Thyroid gland (tissue), 4 donors: ENCODE measurements at regions not wholly inside any gene's neighbourhood (a gene's known extent, or its start where the extent isn't known, plus 50 kb on each side); places are given as distances from the start of the nearest gene placed in this dataset.

Experiments
- DNase-seq, 2 donors: peaks; one replicate each; pipeline ENCODE4 v3.0.0-alpha.2; 2019
- H3K27ac ChIP-seq, 3 donors: fragments of 200-600 bp; sonication (generic); 1 replicate in 2 of 3; 2 replicates in 1 of 3; pipeline ENCODE4 v1.5.1; 2016 to 2019; ENCODE audit warnings: mild to moderate bottlenecking in 1 of 3, moderate library complexity in 1 of 3
- H3K27me3 ChIP-seq: fragments of 200-600 bp; sonication (generic); one replicate; pipeline ENCODE4 v1.5.1; 2019
- H3K36me3 ChIP-seq, 2 donors: fragments of 200-600 bp; sonication (generic); one replicate each; pipeline ENCODE4 v1.5.1; 2016 to 2019
- H3K4me1 ChIP-seq, 2 donors: fragments of 200-600 bp; sonication (generic); one replicate each; pipeline ENCODE4 v1.5.1; 2017 to 2019
- H3K4me3 ChIP-seq, 3 donors: fragments of 200-600 bp; sonication (generic); replicated peaks in 1 of 3; 1 replicate in 2 of 3; 2 replicates in 1 of 3; pipeline ENCODE4 v1.5.1; 2016; ENCODE audit warnings: mild to moderate bottlenecking in 1 of 3
- H3K9me3 ChIP-seq: fragments of 200-600 bp; sonication (generic); one replicate; pipeline ENCODE4 v1.5.1; 2017
- CTCF ChIP-seq, 6 experiments: fragments of 200-600 bp in 3 of 6; fragments of 450-650 bp in 3 of 6; sonication (generic) in 3 of 6; IDR thresholded peaks; one replicate each; pipeline ENCODE4 v1.5.1; 2016 to 2019; ENCODE audit warnings: antibody characterized with exemption in 6 of 6, mild to moderate bottlenecking in 2 of 6, inconsistent platforms in 1 of 6, moderate library complexity in 1 of 6
- POLR2A ChIP-seq, 2 donors: fragments of 450-650 bp; IDR thresholded peaks; one replicate each; pipeline ENCODE4 v1.6.1; 2017; ENCODE audit warnings: antibody characterized with exemption in 2 of 2, mild to moderate bottlenecking in 2 of 2, moderate library complexity in 1 of 2
- WGBS, 2 donors: methylation state at CpG; one replicate each; pipeline ENCODE4 v1.1.5; 2017; 5-methylcytosine and 5-hydroxymethylcytosine counted together
- intact Hi-C: fragments of 100-400 bp; cut with DNase I; formaldehyde crosslinking; loops from one replicate; pipeline ENCODE4 v1.15.1; 2023

GRCh38 chr4:157781361-157781760, 391.5 kb downstream of the GASK1B start:
- DNase-seq, result no peak
- Histone ChIP-seq H3K4me3 (no peak overlapping the region), H3K27me3 (no peaks in the 10 kb centered on the region), H3K9me3 (no peaks in the 10 kb centered on the region), H3K27ac (no peak overlapping the region), H3K36me3 (no peaks in the 10 kb centered on the region), H3K4me1 (no peaks in the 10 kb centered on the region)
- TF ChIP-seq POLR2A (IDR thresholded peaks at IDR 0.05) (no peak), CTCF (IDR thresholded peaks at IDR 0.05) (no peak)
- WGBS, 2 donors, result 81 to 83% methylated on average over 2 of the region's 2 CpGs
- intact Hi-C loops, result no loop called here

- H3K36me3 ChIP-seq, result no peaks in the 10 kb centered on the region
- no peak overlapping the region for H3K4me3 ChIP-seq
- H3K27ac ChIP-seq, result no peak overlapping the region
- WGBS, 2 donors, result 67 to 77% methylated on average over 1 of the region's 1 CpG
- H3K9me3 ChIP-seq, result no peaks in the 10 kb centered on the region
- intact Hi-C loops, result no loop called here
- H3K27me3 ChIP-seq, result no peaks in the 10 kb centered on the region
- no peak for DNase-seq
- TF ChIP-seq POLR2A (IDR thresholded peaks at IDR 0.05) (no peak), CTCF (IDR thresholded peaks at IDR 0.05) (no peak)
- H3K4me1 ChIP-seq, result no peaks in the 10 kb centered on the region
Observed at GRCh38 chr4:157779081-157779480, 393.7 kb downstream of the GASK1B start.

GRCh38 chr4:157776930-157777528, 395.8 kb downstream of the GASK1B start:
- TF ChIP-seq POLR2A (IDR thresholded peaks at IDR 0.05) (no peak), CTCF (IDR thresholded peaks at IDR 0.05) (no peak)
- Histone ChIP-seq H3K4me3 (no peak overlapping the region), H3K9me3 (no peaks in the 10 kb centered on the region), H3K27ac (no peak overlapping the region), H3K4me1 (no peaks in the 10 kb centered on the region), H3K27me3 (no peaks in the 10 kb centered on the region), H3K36me3 (no peaks in the 10 kb centered on the region)
- intact Hi-C loops, result no loop called here
- WGBS, 2 donors, result 88 to 92% methylated on average over 1 of the region's 1 CpG
- no peak for DNase-seq

DNA sequence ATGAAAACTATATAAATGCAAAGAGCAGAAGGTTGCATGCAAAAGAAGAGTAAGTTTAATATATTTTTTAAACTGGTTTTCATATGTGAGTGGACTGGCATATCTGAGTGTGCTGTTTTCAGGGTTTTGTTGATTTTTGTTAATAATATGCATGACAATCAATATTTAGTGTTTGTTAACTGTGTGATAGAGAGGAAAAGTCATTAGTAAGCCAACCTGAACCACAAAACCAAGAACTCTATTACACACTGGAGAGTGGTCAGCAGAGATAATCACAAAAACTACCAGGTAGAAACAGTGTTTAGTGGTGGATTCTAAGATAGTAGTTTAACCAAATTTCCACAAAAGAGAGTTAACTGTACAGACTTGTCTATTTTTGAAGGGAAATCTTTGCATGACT, 396.9 kb downstream of the GASK1B start:
- no peak for DNase-seq
- Histone ChIP-seq H3K4me1 (no peaks in the 10 kb centered on the region), H3K9me3 (no peaks in the 10 kb centered on the region), H3K27ac (no peak overlapping the region), H3K4me3 (no peak overlapping the region), H3K36me3 (no peaks in the 10 kb centered on the region), H3K27me3 (no peaks in the 10 kb centered on the region)
- intact Hi-C loops, result no loop called here
- no peak for TF ChIP-seq POLR2A (IDR thresholded peaks at IDR 0.05)

GRCh38 chr4:157772907-157773306, 399.9 kb downstream of the GASK1B start:
- Histone ChIP-seq H3K27me3 (no peaks in the 10 kb centered on the region), H3K36me3 (no peaks in the 10 kb centered on the region), H3K9me3 (no peaks in the 10 kb centered on the region), H3K27ac (no peak overlapping the region), H3K4me1 (no peaks in the 10 kb centered on the region), H3K4me3 (no peak overlapping the region)
- intact Hi-C loops, result no loop called here
- WGBS, 2 donors, result 92 to 98% methylated on average over 1 of the region's 1 CpG
- no peak for TF ChIP-seq POLR2A (IDR thresholded peaks at IDR 0.05)
- DNase-seq, result no peak

DNA sequence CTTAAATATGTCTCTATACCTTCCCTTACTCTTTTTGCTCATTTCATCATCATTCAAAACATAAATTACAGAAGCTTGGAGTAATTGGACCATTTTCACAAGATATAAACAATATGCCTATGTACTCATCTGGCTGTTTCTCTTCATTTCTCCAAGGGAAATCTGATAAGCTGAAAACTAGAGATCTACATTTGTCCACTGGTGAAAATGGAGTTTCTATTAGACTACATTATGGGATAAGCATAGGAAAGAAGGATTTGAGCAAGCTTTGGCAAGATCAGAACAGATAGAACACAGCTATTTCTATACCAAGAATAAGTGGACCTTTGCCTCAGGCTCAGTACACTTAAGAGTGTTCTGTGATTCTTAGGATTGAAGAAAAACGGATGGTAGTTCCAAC, 404.4 kb downstream of the GASK1B start:
- no peak for TF ChIP-seq POLR2A (IDR thresholded peaks at IDR 0.05)
- no peak for TF ChIP-seq CTCF (IDR thresholded peaks at IDR 0.05)
- Histone ChIP-seq H3K36me3 (no peaks in the 10 kb centered on the region), H3K27ac (no peak overlapping the region), H3K9me3 (no peaks in the 10 kb centered on the region), H3K27me3 (no peaks in the 10 kb centered on the region), H3K4me3 (no peak overlapping the region), H3K4me1 (no peaks in the 10 kb centered on the region)
- WGBS, 2 donors, result 23 to 49% methylated on average over 1 of the region's 1 CpG
- no peak for DNase-seq
- intact Hi-C loops, result no loop called here
